H1 (cell line): ENCODE measurements at regions not wholly inside any gene's neighbourhood (a gene's known extent, or its start where the extent isn't known, plus 50 kb on each side); places are given as distances from the start of the nearest gene placed in this dataset.

Experiments used
- CTCF ChIA-PET: fragments of 300-600 bp; sonication (Branson Sonifier 250); formaldehyde crosslinking; loops from one replicate; lab custom pipeline; 2021; ENCODE audit not compliant: partially characterized antibody; lab: Charles Lee
- POLR2A ChIA-PET: fragments of 300-600 bp; sonication (Branson Sonifier 250); formaldehyde crosslinking; loops from one replicate; lab custom pipeline; 2021; ENCODE audit warnings: inconsistent platforms; ENCODE audit not compliant: partially characterized antibody; lab: Charles Lee
- DNase-seq, 2 experiments: peaks; one replicate each; pipeline versions ENCODE4 v3.0.0 to v3.0.0-alpha.2; 2010 to 2022; ENCODE audit warnings: low spot score in 2 of 2, low read depth in 1 of 2, mixed read lengths in 1 of 2
- FAIRE-seq: peaks from 2 replicates; lab custom pipeline; 2011; peaks lifted over from hg19 to GRCh38; lab: Jason Lieb, UNC
- H2AFZ ChIP-seq: 2 replicates; pipeline ENCODE4 v1.8.1; 2012; ENCODE audit warnings: low read length, inconsistent platforms
- H2AK5ac ChIP-seq: 2 replicates; pipeline ENCODE4 v1.6.1; 2013; ENCODE audit warnings: low read depth, low read length
- H2BK120ac ChIP-seq: replicated peaks from 2 replicates; pipeline ENCODE3; 2013; ENCODE audit warnings: low read depth, low read length, inconsistent platforms
- H2BK12ac ChIP-seq: 2 replicates; pipeline ENCODE4 v1.6.1; 2013; ENCODE audit warnings: low read depth, low read length
- H2BK15ac ChIP-seq: 2 replicates; pipeline ENCODE4 v1.6.1; 2013; ENCODE audit warnings: low read length
- H2BK20ac ChIP-seq: 2 replicates; pipeline ENCODE4 v1.6.1; 2013; ENCODE audit warnings: low read length
- H2BK5ac ChIP-seq: 2 replicates; pipeline ENCODE4 v1.6.1; 2013; ENCODE audit warnings: low read depth, low read length
- H3K14ac ChIP-seq: 2 replicates; pipeline ENCODE4 v1.6.1; 2013; ENCODE audit warnings: inconsistent platforms; ENCODE audit not compliant: insufficient read length
- H3K18ac ChIP-seq: 2 replicates; pipeline ENCODE4 v1.6.1; 2013; ENCODE audit warnings: low read length; ENCODE audit errors: extremely low read depth
- H3K23ac ChIP-seq: 2 replicates; pipeline ENCODE4 v1.6.1; 2013; ENCODE audit warnings: inconsistent platforms; ENCODE audit not compliant: insufficient read length
- H3K23me2 ChIP-seq: 2 replicates; pipeline ENCODE4 v1.6.1; 2013; ENCODE audit warnings: low read depth, low read length
- H3K27ac ChIP-seq: 2 replicates; pipeline ENCODE4 v1.6.1; 2011; ENCODE audit warnings: low read depth, low read length, inconsistent platforms
- H3K27me3 ChIP-seq, 4 experiments: replicated peaks in 1 of 4; 1 replicate in 1 of 4; 2 replicates in 3 of 4; pipeline versions ENCODE4 v1.6.1 to v1.8.1; 2011 to 2013; ENCODE audit warnings: low read length in 3 of 4, mild to moderate bottlenecking in 3 of 4, inconsistent platforms in 2 of 4, mixed read lengths in 2 of 4, moderate library complexity in 1 of 4; ENCODE audit not compliant: control insufficient read depth in 3 of 4, insufficient read depth in 3 of 4; ENCODE audit errors: extremely low read depth in 1 of 4
- H3K36me3 ChIP-seq, 4 experiments: 2 replicates each; pipeline versions ENCODE4 v1.6.1 to v1.8.1; 2011 to 2013; ENCODE audit warnings: mild to moderate bottlenecking in 4 of 4, low read length in 3 of 4, moderate library complexity in 2 of 4, control low read depth in 1 of 4, inconsistent platforms in 1 of 4; ENCODE audit not compliant: insufficient read depth in 4 of 4, control insufficient read depth in 2 of 4
- H3K4ac ChIP-seq: replicated peaks from 2 replicates; pipeline ENCODE3; 2013; ENCODE audit warnings: low read length, low read depth, mixed read lengths, inconsistent platforms; ENCODE audit not compliant: insufficient read length
- H3K4me1 ChIP-seq, 4 experiments: replicated peaks in 1 of 4; 1 replicate in 1 of 4; 2 replicates in 3 of 4; pipeline versions ENCODE4 v1.6.1 to v1.8.1; 2011 to 2013; ENCODE audit warnings: low read length in 3 of 4, inconsistent platforms in 2 of 4, mixed read lengths in 1 of 4; ENCODE audit not compliant: insufficient read depth in 4 of 4, control insufficient read depth in 3 of 4
- H3K4me2 ChIP-seq, 2 experiments: 2 replicates each; pipeline versions ENCODE4 v1.6.1 to v1.8.1; 2011 to 2013; ENCODE audit warnings: low read depth in 2 of 2, low read length in 2 of 2, control low read depth in 1 of 2, inconsistent platforms in 1 of 2, mild to moderate bottlenecking in 1 of 2; ENCODE audit not compliant: insufficient read depth in 1 of 2
- H3K4me3 ChIP-seq, 4 experiments: fragments of 200-600, 300-600 bp in 1 of 4; sonication (generic), shearing (Covaris generic), sonication (Bioruptor Twin) in 1 of 4; 2 replicates each; pipeline versions ENCODE4 v1.5.1 to v1.8.1; 2011 to 2016; ENCODE audit warnings: low read length in 4 of 4, low read depth in 3 of 4, control low read depth in 2 of 4, inconsistent platforms in 2 of 4, mild to moderate bottlenecking in 2 of 4, mixed read lengths in 1 of 4, moderate library complexity in 1 of 4; ENCODE audit not compliant: insufficient read depth in 2 of 4; ENCODE audit errors: extremely low read depth in 1 of 4
- H3K56ac ChIP-seq: replicated peaks from 2 replicates; pipeline ENCODE3; 2013; ENCODE audit warnings: low read depth, mild to moderate bottlenecking, mixed read lengths, low read length, inconsistent platforms; ENCODE audit not compliant: insufficient read length
- H3K79me1 ChIP-seq: 2 replicates; pipeline ENCODE4 v1.6.1; 2013; ENCODE audit warnings: low read depth, low read length, control low read depth
- H3K79me2 ChIP-seq, 2 experiments: 2 replicates each; pipeline versions ENCODE4 v1.6.1 to v1.8.1; 2012 to 2013; ENCODE audit warnings: low read length in 2 of 2, mild to moderate bottlenecking in 2 of 2, inconsistent platforms in 1 of 2; ENCODE audit not compliant: insufficient read depth in 2 of 2, control insufficient read depth in 1 of 2
- H3K9ac ChIP-seq, 4 experiments: replicated peaks in 1 of 4; 1 replicate in 1 of 4; 2 replicates in 3 of 4; pipeline versions ENCODE4 v1.6.1 to v1.8.1; 2011 to 2013; ENCODE audit warnings: low read depth in 3 of 4, low read length in 3 of 4, control low read depth in 2 of 4, mild to moderate bottlenecking in 2 of 4, moderate library complexity in 2 of 4, inconsistent platforms in 1 of 4; ENCODE audit errors: extremely low read depth in 1 of 4
- H3K9me3 ChIP-seq, 2 experiments: 2 replicates each; pipeline versions ENCODE4 v1.6.1 to v1.8.1; 2012 to 2013; ENCODE audit warnings: mild to moderate bottlenecking in 2 of 2, moderate library complexity in 2 of 2, control low read depth in 1 of 2, inconsistent platforms in 1 of 2, low read depth in 1 of 2, low read length in 1 of 2, mixed read lengths in 1 of 2; ENCODE audit not compliant: insufficient read depth in 2 of 2
- H4K20me1 ChIP-seq, 2 experiments: replicated peaks in 1 of 2; 2 replicates each; pipeline versions ENCODE3 to v1.8.1; 2011 to 2013; ENCODE audit warnings: inconsistent platforms in 2 of 2, low read length in 2 of 2, mild to moderate bottlenecking in 1 of 2; ENCODE audit not compliant: insufficient read depth in 2 of 2, control insufficient read depth in 1 of 2
- H4K5ac ChIP-seq: 2 replicates; pipeline ENCODE4 v1.6.1; 2013; ENCODE audit warnings: low read length, low read depth, mixed read lengths, inconsistent platforms; ENCODE audit not compliant: insufficient read length
- H4K8ac ChIP-seq: 2 replicates; pipeline ENCODE4 v1.8.0; 2013; ENCODE audit warnings: mild to moderate bottlenecking, moderate library complexity, low read length, inconsistent platforms; ENCODE audit not compliant: insufficient read depth; ENCODE audit errors: extremely low read depth
- H4K91ac ChIP-seq: replicated peaks from 2 replicates; pipeline ENCODE3; 2013; ENCODE audit warnings: low read length, mixed read lengths, inconsistent platforms; ENCODE audit not compliant: insufficient read length
- GTF2F1 ChIP-seq: IDR thresholded peaks from 2 replicates; pipeline ENCODE4 v1.6.1; 2012; ENCODE audit warnings: low read depth, low read length, improper control_type of control experiment, borderline replicate concordance
- HDAC2 ChIP-seq, 2 experiments: fragments of 300-600 bp in 1 of 2; sonication (generic) in 1 of 2; IDR thresholded peaks; 2 replicates each; pipeline ENCODE4 v1.6.1; 2011 to 2012; ENCODE audit warnings: low read depth in 2 of 2, low read length in 2 of 2, mild to moderate bottlenecking in 2 of 2, moderate library complexity in 2 of 2, borderline replicate concordance in 1 of 2, inconsistent platforms in 1 of 2
- KDM1A ChIP-seq: fragments of 200-600, 300-600 bp; sonication (generic); IDR thresholded peaks from 2 replicates; pipeline ENCODE4 v1.7.1; 2016; ENCODE audit warnings: mild to moderate bottlenecking, low read length, borderline replicate concordance
- SP1 ChIP-seq: IDR thresholded peaks from 2 replicates; pipeline ENCODE4 v1.6.1; 2011; ENCODE audit warnings: low read depth, low read length
- SP4 ChIP-seq: IDR thresholded peaks from 2 replicates; pipeline ENCODE4 v1.6.1; 2012; ENCODE audit warnings: low read length, inconsistent platforms
- SUZ12 ChIP-seq: fragments of 200-600 bp; sonication (generic); IDR thresholded peaks from 2 replicates; pipeline ENCODE4 v1.6.1; 2012; ENCODE audit warnings: mild to moderate bottlenecking, inconsistent platforms, low read length, moderate library complexity, mixed read lengths
- TEAD4 ChIP-seq: IDR thresholded peaks from 2 replicates; pipeline ENCODE4 v1.6.1; 2012; ENCODE audit warnings: low read depth, low read length, inconsistent platforms, mixed read lengths

DNA sequence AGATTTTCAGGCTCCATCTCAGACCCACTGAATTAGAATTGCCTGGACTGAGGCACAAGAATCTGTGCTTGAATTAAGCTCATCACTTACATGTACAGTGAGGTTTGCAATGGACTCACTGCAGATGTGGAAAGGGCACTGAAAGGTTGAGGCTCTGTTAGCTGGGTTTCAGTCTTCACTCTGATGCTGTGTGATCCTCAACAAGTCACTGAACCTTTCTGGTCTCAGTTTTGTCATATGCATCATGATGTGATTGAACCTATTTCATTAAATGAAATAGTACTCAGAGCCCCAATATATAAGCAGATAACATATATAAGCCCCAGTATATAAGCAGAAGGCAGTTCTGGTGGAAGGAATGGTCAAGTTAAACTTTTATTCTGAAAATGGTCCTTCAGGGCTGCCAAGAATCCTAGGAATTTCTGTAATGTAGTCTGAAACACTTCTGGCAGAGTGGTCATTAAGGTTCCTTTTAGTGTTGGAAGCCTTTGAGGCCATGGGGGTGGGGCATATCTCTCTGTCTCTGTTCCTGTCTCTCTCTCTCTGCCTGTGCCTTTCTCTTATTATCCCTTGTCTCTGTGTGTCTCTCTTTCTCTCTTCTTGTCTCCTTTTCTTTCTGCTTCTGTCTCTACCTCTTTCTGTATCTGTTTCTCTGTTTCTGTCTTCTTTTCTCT, 110.4 kb downstream of the ADCYAP1 start:
- Histone ChIP-seq H3K27me3 (peaks cover 0 to 3% (median 0%) of the 10 kb centered on the region in 4 experiments; a peak in 2 of 7 replicates), H2BK5ac (peak overlapping the region; percentile 35; the same call in 1 of the 2 replicates), H3K23me2 (no peaks in the 10 kb centered on the region), H3K18ac (no peak overlapping the region), H3K9me3 (no peaks in the 10 kb centered on the region), H4K5ac (no peak overlapping the region), H2BK20ac (peak overlapping the region; percentile 89; the same call in 1 of the 2 replicates), H4K20me1 (peaks cover 0 to 5% of the 10 kb centered on the region in 2 experiments), H3K36me3 (no peaks in the 10 kb centered on the region), H3K56ac (no peak overlapping the region), H3K27ac (no peak overlapping the region), H2AFZ (no peak overlapping the region), H3K4me3 (peak overlapping the region in 1 of 4 experiments; percentile 21; a peak in 1 of 8 replicates), H3K79me2 (no peaks in the 10 kb centered on the region), H2BK15ac (0 out of 2 replicates have a peak overlapping the region, but pooled peaks have one; percentile 47), H4K8ac (no peak overlapping the region), H3K4ac (no peak overlapping the region), H3K23ac (no peak overlapping the region), H4K91ac (no peak overlapping the region), H3K4me2 (peak overlapping the region; percentile 25 to 26; a peak in 1 of 4 replicates), H3K14ac (no peak overlapping the region), H2BK12ac (peak overlapping the region; percentile 89; the same call in 1 of the 2 replicates), H3K79me1 (peaks cover 2% of the 10 kb centered on the region), H3K9ac (no peak overlapping the region), H2AK5ac (peak overlapping the region; percentile 57; the same call in 1 of the 2 replicates), H3K4me1 (peaks cover 0 to 20% (median 11%) of the 10 kb centered on the region in 4 experiments; a peak in 5 of 7 replicates), H2BK120ac (no peak overlapping the region)
- DNase-seq (no peak), FAIRE-seq (peak; percentile 42)
- POLR2A ChIA-PET = no interaction called here
- TF ChIP-seq SUZ12 (no peak), SP1 (peak; percentile 72), HDAC2 (IDR thresholded peaks at IDR 0.05; ENCODE audit: borderline replicate concordance in 1 of 2, low read depth in 2 of 2, low read length in 2 of 2) (peak in 1 of 2 experiments; percentile 61; a peak in 1 of 4 replicates), TEAD4 (peak; percentile 92), SP4 (no peak), KDM1A (peak; percentile 96), GTF2F1 (no peak)
- CTCF ChIA-PET = no interaction called here
